ENCODE measurements at regions not wholly inside any gene's neighbourhood (a gene's known extent, or its start where the extent isn't known, plus 50 kb on each side); places are given as distances from the start of the nearest gene placed in this dataset.

GRCh38 chr5:125081101-125081500 is 334.7 kb upstream of the ZNF608 start (continued):
- TF ChIP-seq, protein P1, sequence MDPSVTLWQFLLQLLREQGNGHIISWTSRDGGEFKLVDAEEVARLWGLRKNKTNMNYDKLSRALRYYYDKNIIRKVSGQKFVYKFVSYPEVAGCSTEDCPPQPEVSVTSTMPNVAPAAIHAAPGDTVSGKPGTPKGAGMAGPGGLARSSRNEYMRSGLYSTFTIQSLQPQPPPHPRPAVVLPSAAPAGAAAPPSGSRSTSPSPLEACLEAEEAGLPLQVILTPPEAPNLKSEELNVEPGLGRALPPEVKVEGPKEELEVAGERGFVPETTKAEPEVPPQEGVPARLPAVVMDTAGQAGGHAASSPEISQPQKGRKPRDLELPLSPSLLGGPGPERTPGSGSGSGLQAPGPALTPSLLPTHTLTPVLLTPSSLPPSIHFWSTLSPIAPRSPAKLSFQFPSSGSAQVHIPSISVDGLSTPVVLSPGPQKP (IDR thresholded peaks at IDR 0.05; ENCODE audit: low read depth, low read length), result no peak
- TF ChIP-seq KDM5A (IDR thresholded peaks at IDR 0.05) (no peak), JUNB (IDR thresholded peaks at IDR 0.05) (no peak)

GRCh38 chr5:125083981-125084380 is 337.5 kb upstream of the ZNF608 start:
- Histone ChIP-seq H3K9me3 (no peaks in the 10 kb centered on the region; the same call in 2 of the 3 replicates), H3K4me2 (no peak overlapping the region), H3K4me1 (no peaks in the 10 kb centered on the region), H3K4me3 (no peak overlapping the region), H3K27ac (no peak overlapping the region)
- POLR2A ChIA-PET, result no interaction called here
- FAIRE-seq (no peak), DNase-seq (ENCODE audit: low read depth in 1 of 2, low spot score in 1 of 2) (no peak), ATAC-seq (no peak)
- CTCF ChIA-PET, result no interaction called here
- TF ChIP-seq HOXB5 (CRISPR knock-in tag; IDR thresholded peaks at IDR 0.05) (no peak), POLR2A (IDR thresholded peaks at IDR 0.05; ENCODE audit: low read length) (no peak), TP53 (CRISPR knock-in tag; IDR thresholded peaks at IDR 0.05) (no peak)
- TF ChIP-seq, protein P2, sequence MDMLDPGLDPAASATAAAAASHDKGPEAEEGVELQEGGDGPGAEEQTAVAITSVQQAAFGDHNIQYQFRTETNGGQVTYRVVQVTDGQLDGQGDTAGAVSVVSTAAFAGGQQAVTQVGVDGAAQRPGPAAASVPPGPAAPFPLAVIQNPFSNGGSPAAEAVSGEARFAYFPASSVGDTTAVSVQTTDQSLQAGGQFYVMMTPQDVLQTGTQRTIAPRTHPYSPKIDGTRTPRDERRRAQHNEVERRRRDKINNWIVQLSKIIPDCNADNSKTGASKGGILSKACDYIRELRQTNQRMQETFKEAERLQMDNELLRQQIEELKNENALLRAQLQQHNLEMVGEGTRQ (IDR thresholded peaks at IDR 0.05), result no peak

DNA sequence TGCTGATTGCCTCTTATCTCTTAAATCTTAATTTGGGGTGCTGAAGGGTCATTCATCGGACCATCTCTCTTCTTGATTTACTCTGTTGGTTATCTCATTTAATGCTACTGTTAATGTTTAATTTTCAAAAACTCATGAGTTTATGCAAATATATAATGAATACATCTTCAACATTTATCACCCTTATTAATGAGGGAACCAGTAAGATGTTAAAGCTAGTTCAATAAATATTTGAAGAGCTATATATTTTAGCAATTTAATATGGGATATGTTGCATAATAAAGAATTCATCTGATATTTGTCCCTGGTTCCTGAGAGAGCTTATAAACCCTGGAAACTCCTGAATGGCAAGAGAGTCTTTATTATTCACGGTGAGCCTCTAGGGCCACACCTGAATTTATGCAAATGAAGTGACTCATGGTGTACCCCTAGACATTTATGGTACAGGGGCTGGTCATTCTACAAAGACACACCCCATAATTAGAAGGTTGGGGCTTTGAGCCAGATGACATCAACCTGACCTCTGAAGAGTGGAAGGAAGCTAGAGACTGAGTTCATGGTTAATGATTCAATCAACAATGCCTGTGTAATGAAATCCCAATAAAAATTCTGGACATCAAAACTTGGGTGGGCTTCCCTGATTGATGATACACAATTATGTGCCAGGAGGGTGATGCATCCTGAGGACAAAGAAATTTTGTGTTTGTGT is 339.5 kb upstream of the ZNF608 start:
- H3K27ac ChIP-seq, result no peak overlapping the region
- H3K4me3 ChIP-seq, result no peak overlapping the region
- FAIRE-seq, result no peak
- H3K9me3 ChIP-seq, result no peaks in the 10 kb centered on the region
- TF ChIP-seq HDAC2 (IDR thresholded peaks at IDR 0.05) (no peak), MYC (IDR thresholded peaks at IDR 0.05; ENCODE audit: borderline replicate concordance, low read length) (no peak), HEYL (CRISPR knock-in tag; IDR thresholded peaks at IDR 0.05) (no peak), CHD2 (IDR thresholded peaks at IDR 0.05; ENCODE audit: low read length, partially characterized antibody) (no peak), CHD4 (IDR thresholded peaks at IDR 0.05; ENCODE audit: borderline replicate concordance) (no peak), SMC3 (IDR thresholded peaks at IDR 0.05) (no peak), RARB (CRISPR knock-in tag; IDR thresholded peaks at IDR 0.05) (no peak), MAFK (IDR thresholded peaks at IDR 0.05; ENCODE audit: partially characterized antibody) (no peak), ZFP36 (IDR thresholded peaks at IDR 0.05; ENCODE audit: borderline replicate concordance, partially characterized antibody) (no peak), RAD21 (conservative IDR thresholded peaks at IDR 0.05 in 1 of 2, IDR thresholded peaks at IDR 0.05 in 1 of 2) (no peak), FOSB (CRISPR knock-in tag; IDR thresholded peaks at IDR 0.05) (no peak), BCL3 (IDR thresholded peaks at IDR 0.05) (no peak), FOXS1 (CRISPR knock-in tag; IDR thresholded peaks at IDR 0.05) (no peak), JUN (IDR thresholded peaks at IDR 0.05) (no peak), GATA3 (IDR thresholded peaks at IDR 0.05; ENCODE audit: borderline replicate concordance) (no peak)
- TF ChIP-seq, protein P2 (IDR thresholded peaks at IDR 0.05), result no peak
- TF ChIP-seq, protein P3, sequence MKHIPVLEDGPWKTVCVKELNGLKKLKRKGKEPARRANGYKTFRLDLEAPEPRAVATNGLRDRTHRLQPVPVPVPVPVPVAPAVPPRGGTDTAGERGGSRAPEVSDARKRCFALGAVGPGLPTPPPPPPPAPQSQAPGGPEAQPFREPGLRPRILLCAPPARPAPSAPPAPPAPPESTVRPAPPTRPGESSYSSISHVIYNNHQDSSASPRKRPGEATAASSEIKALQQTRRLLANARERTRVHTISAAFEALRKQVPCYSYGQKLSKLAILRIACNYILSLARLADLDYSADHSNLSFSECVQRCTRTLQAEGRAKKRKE (CRISPR knock-in tag; IDR thresholded peaks at IDR 0.05; ENCODE audit: low read depth), result no peak
- DNase-seq (ENCODE audit: low read depth in 1 of 2, low spot score in 1 of 2), result peak in 1 of 2 experiments; percentile 3
- H3K4me2 ChIP-seq, result no peak overlapping the region
- 34% methylated on average over 2 of the region's 2 CpGs for WGBS (ENCODE audit: missing lambda C conversion rate)
- CTCF ChIA-PET, result interaction anchor here (2.3 kb wide), 1 partner anchor 12 kb away, joined by 5 read pairs; no protein-coding TSS in a partner anchor
- POLR2A ChIA-PET, result no interaction called here
- ATAC-seq, result no peak
- H3K4me1 ChIP-seq, result no peaks in the 10 kb centered on the region
